HG02588 (cell line): ENCODE measurements at regions not wholly inside any gene's neighbourhood (a gene's known extent, or its start where the extent isn't known, plus 50 kb on each side); places are given as distances from the start of the nearest gene placed in this dataset.

Experiments
- ATAC-seq: cut with Tn5 transposase; IDR thresholded peaks from one replicate; pipeline ENCODE4 v1.9.1; 2021; ENCODE audit warnings: mild to moderate bottlenecking, moderate library complexity; ENCODE audit not compliant: unreplicated experiment

GRCh38 chr7:52088008-52088901 lies 771.6 kb upstream of the COBL start:
- ATAC-seq, result no peak

- ATAC-seq, result no peak
Measured at GRCh38 chr7:52085610-52086009, 769.0 kb upstream of the COBL start.

GRCh38 chr7:52080493-52080892 lies 763.9 kb upstream of the COBL start:
- ATAC-seq, result no peak

- ATAC-seq, result no peak
Measured at GRCh38 chr7:52079726-52080125, 763.1 kb upstream of the COBL start.

GRCh38 chr7:52077571-52077970 lies 761.0 kb upstream of the COBL start:
- ATAC-seq, result no peak

GRCh38 chr7:52074912-52075311 lies 758.3 kb upstream of the COBL start:
- no peak for ATAC-seq

GRCh38 chr7:52074071-52074470 lies 757.5 kb upstream of the COBL start:
- no peak for ATAC-seq

GRCh38 chr7:52071744-52072143 lies 755.1 kb upstream of the COBL start:
- no peak for ATAC-seq

- no peak for ATAC-seq
Measured at GRCh38 chr7:52064493-52064892, 747.9 kb upstream of the COBL start.

- no peak for ATAC-seq
Measured at GRCh38 chr7:52061666-52062065, 745.1 kb upstream of the COBL start.

GRCh38 chr7:52053525-52053924 lies 736.9 kb upstream of the COBL start:
- no peak for ATAC-seq

- no peak for ATAC-seq
Measured at GRCh38 chr7:52030722-52031121, 714.1 kb upstream of the COBL start.

- no peak for ATAC-seq
Measured at GRCh38 chr7:52026140-52026539, 709.5 kb upstream of the COBL start.

GRCh38 chr7:52021343-52021742 lies 704.7 kb upstream of the COBL start:
- no peak for ATAC-seq

GRCh38 chr7:52018680-52019054 lies 702.1 kb upstream of the COBL start:
- no peak for ATAC-seq

GRCh38 chr7:52017802-52018679 lies 701.4 kb upstream of the COBL start:
- peak; percentile 49 for ATAC-seq

GRCh38 chr7:52009181-52009580 lies 692.6 kb upstream of the COBL start:
- ATAC-seq, result no peak

GRCh38 chr7:52006674-52007073 lies 690.1 kb upstream of the COBL start:
- no peak for ATAC-seq

GRCh38 chr7:52005613-52006012 lies 689.0 kb upstream of the COBL start:
- no peak for ATAC-seq

- ATAC-seq, result no peak
Measured at GRCh38 chr7:51995596-51996179, 679.1 kb upstream of the COBL start.

- ATAC-seq, result no peak
Measured at GRCh38 chr7:51982653-51983052, 666.0 kb upstream of the COBL start.

GRCh38 chr7:51980812-51981211 lies 664.2 kb upstream of the COBL start:
- no peak for ATAC-seq
